ENCODE measurements at regions not wholly inside any gene's neighbourhood (a gene's known extent, or its start where the extent isn't known, plus 50 kb on each side); places are given as distances from the start of the nearest gene placed in this dataset.

DNA sequence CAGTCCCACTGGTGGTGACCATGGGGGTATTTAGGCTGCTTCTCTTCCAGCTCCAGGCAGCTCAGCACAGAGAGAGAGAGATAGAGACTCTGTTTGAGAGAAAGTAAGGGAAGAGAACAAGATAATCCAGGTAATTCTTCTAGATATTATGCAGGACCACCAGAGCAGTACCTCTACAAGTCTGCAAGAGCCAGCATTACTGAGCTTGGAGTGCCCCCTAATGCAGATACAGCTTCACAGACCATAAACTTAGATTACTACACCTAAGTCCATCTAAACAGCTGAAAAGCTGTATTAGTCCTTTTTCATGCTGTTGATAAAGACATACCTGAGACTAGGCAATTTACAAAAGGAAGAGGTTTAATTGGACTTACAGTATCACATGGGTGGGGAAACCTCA lies 570.3 kb downstream of the LRRIQ3 start:
- no peak overlapping the region for H3K4me3 ChIP-seq (ENCODE audit: low read depth, low read length)
- DNase-seq (ENCODE audit: low read depth): no peak
- TF ChIP-seq, protein P1, sequence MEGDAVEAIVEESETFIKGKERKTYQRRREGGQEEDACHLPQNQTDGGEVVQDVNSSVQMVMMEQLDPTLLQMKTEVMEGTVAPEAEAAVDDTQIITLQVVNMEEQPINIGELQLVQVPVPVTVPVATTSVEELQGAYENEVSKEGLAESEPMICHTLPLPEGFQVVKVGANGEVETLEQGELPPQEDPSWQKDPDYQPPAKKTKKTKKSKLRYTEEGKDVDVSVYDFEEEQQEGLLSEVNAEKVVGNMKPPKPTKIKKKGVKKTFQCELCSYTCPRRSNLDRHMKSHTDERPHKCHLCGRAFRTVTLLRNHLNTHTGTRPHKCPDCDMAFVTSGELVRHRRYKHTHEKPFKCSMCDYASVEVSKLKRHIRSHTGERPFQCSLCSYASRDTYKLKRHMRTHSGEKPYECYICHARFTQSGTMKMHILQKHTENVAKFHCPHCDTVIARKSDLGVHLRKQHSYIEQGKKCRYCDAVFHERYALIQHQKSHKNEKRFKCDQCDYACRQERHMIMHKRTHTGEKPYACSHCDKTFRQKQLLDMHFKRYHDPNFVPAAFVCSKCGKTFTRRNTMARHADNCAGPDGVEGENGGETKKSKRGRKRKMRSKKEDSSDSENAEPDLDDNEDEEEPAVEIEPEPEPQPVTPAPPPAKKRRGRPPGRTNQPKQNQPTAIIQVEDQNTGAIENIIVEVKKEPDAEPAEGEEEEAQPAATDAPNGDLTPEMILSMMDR (IDR thresholded peaks at IDR 0.05; ENCODE audit: insufficient read depth, low read depth, low read length): no peak

DNA sequence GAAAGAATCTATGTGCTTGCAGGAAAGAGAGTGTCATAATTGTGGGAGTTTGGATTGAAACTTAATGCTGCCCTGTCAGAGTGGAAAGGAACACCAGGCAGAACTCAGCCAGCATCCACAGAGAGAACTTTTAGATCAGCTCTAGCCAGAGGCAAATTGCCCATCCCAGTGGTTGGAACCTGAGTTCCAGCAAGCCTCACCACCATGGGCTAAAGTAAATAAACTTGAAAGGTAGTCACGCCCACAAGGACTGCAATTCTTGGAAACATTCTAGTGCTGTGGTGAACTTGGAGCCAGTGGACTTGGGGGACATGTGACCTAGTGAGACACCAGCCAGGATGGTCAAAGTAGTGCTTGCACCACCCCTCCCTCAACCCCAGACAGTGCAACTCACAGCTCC lies 571.6 kb downstream of the LRRIQ3 start:
- H3K4me3 ChIP-seq (ENCODE audit: low read depth, low read length): no peak overlapping the region
- no peak for DNase-seq (ENCODE audit: low read depth)
- TF ChIP-seq, protein P1 (IDR thresholded peaks at IDR 0.05; ENCODE audit: insufficient read depth, low read depth, low read length): no peak

DNA sequence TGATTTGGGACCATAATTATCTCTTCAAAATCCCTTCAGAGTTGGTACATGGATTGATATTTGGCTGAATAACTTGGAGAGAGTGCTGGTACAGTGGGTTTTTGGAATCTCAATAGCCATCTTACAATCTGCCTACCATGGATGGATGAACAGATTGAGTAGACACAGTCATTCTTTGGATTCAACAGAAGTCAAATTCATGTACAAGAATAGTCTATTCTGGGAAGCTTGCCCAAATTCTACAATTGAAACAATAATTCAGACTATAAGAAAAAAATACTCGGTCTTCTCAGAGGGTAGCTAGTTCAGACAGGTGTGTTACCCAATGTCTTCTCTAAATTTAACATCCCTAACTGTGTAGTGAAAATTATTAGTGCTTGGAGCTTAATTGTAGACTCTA lies 574.0 kb downstream of the LRRIQ3 start:
- no peak for DNase-seq (ENCODE audit: low read depth)
- TF ChIP-seq, protein P1 (IDR thresholded peaks at IDR 0.05; ENCODE audit: insufficient read depth, low read depth, low read length): no peak

DNA sequence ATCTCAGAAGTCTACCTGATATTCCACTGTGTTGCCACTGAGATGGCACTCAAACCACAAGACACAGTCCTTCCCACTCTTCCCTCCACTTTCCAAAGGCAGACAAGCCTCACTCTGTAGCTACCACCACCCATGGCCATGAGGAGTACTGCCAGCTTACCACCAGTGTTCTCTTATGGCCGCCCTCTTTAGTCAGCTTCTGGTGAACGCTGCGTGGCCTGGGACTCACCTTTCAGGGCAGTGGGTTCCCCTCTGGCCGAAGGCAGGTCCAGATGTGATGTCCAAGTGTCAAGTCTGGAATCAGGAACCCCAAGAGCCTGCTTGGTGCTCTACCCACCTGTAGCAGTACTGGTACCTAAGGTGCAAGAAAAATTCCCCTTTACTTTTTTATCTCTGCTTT lies 580.8 kb downstream of the LRRIQ3 start:
- no peak for DNase-seq (ENCODE audit: low read depth)

More for the DNA sequence above, 574.0 kb downstream of the LRRIQ3 start:
- no peak overlapping the region for H3K4me3 ChIP-seq (ENCODE audit: low read depth, low read length)

DNA sequence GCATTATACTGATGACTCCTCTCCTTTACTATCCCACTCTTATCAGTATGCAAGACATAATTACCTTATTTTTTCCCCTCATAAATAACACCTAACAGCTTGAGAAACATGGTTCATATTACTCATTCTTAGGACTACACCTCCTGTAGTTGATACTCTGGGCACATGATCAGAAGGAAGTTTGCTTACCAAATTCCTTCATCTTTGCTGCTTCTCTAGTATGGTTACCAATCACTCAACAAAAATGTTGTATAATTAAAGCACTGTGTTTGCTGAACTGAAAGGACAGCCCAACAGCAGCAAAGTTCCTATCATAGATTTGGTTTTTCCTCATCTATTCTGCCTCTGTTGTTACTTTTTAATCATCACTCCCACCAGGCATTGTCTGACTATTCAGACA lies 586.3 kb downstream of the LRRIQ3 start:
- H3K4me3 ChIP-seq (ENCODE audit: low read depth, low read length): no peak overlapping the region
- DNase-seq (ENCODE audit: low read depth): no peak
- TF ChIP-seq, protein P1 (IDR thresholded peaks at IDR 0.05; ENCODE audit: insufficient read depth, low read depth, low read length): no peak

More for the DNA sequence above, 580.8 kb downstream of the LRRIQ3 start:
- no peak overlapping the region for H3K4me3 ChIP-seq (ENCODE audit: low read depth, low read length)
- TF ChIP-seq, protein P1 (IDR thresholded peaks at IDR 0.05; ENCODE audit: insufficient read depth, low read depth, low read length): no peak

DNA sequence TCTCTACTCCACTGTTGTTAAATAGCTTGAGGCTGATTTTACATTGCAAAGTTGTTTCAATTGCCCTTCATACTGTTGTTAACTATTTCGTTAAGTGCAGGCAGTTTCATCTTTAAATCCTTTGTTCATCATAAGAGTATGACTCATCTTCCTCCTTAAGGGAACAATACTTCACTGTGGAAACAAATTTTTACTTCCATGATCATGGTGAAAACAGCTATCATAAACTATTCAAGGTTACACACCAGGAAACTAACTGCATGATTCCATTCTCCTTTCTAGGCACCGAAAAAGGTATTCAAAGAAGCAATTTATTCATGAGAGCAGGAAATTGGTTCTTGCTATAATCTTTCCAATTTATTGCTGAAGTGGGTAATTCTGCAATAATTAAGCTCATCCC lies 593.2 kb downstream of the LRRIQ3 start:
- H3K4me3 ChIP-seq (ENCODE audit: low read depth, low read length): no peak overlapping the region
- DNase-seq (ENCODE audit: low read depth): no peak
- TF ChIP-seq, protein P1 (IDR thresholded peaks at IDR 0.05; ENCODE audit: insufficient read depth, low read depth, low read length): no peak

DNA sequence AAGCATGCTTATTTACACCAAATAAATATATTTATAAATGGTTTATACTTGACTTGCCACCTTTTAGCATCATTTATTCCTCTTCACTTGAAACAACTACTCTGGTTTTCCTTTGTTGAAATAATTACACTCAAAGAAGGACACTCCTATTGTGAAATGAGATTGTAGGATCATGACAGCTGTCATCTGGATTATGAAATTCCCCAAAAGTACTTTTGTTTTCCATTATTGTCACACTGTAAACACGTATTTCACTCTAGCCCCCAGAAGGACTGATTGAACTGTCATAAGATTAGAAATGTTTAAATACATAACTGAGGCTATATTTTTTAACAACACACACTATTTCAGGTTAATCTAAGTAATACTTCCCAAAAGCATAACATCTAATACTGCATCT lies 593.8 kb downstream of the LRRIQ3 start:
- TF ChIP-seq, protein P1 (IDR thresholded peaks at IDR 0.05; ENCODE audit: insufficient read depth, low read depth, low read length): no peak
- no peak for DNase-seq (ENCODE audit: low read depth)
- no peak overlapping the region for H3K4me3 ChIP-seq (ENCODE audit: low read depth, low read length)
